Osteoblast (primary cell): ENCODE measurements at regions not wholly inside any gene's neighbourhood (a gene's known extent, or its start where the extent isn't known, plus 50 kb on each side); places are given as distances from the start of the nearest gene placed in this dataset.

Source experiments
- DNase-seq: peaks from one replicate; pipeline ENCODE4 v3.0.0; 2011; ENCODE audit warnings: low spot score, mixed read lengths; ENCODE audit not compliant: insufficient read length; ENCODE audit errors: missing footprints
- H2AFZ ChIP-seq: 2 replicates; pipeline ENCODE4 v1.6.0; 2011; ENCODE audit warnings: mild to moderate bottlenecking, low read length
- H3K27ac ChIP-seq: 2 replicates; pipeline ENCODE4 v1.5.1; 2011; ENCODE audit warnings: mild to moderate bottlenecking, low read depth, low read length, moderate library complexity
- H3K27me3 ChIP-seq: 2 replicates; pipeline ENCODE4 v1.6.0; 2012; ENCODE audit warnings: mild to moderate bottlenecking, control low read depth, inconsistent platforms, low read length, moderate library complexity; ENCODE audit not compliant: insufficient read depth
- H3K36me3 ChIP-seq: 2 replicates; pipeline ENCODE4 v1.5.1; 2011; ENCODE audit warnings: mild to moderate bottlenecking, low read length, control low read depth, moderate library complexity; ENCODE audit not compliant: insufficient read depth
- H3K4me1 ChIP-seq: 2 replicates; pipeline ENCODE4 v1.5.1; 2011; ENCODE audit warnings: mild to moderate bottlenecking, low read length, control low read depth, moderate library complexity; ENCODE audit not compliant: insufficient read depth
- H3K4me2 ChIP-seq: 2 replicates; pipeline ENCODE4 v1.6.0; 2011; ENCODE audit warnings: mild to moderate bottlenecking, low read length; ENCODE audit not compliant: insufficient read depth
- H3K4me3 ChIP-seq: fragments of 200-600 bp; sonication (generic); 3 replicates; pipeline ENCODE4 v1.5.1; 2012; ENCODE audit warnings: mild to moderate bottlenecking, low read length, inconsistent platforms; ENCODE audit not compliant: insufficient read depth
- H3K79me2 ChIP-seq: 2 replicates; pipeline ENCODE4 v1.6.0; 2012; ENCODE audit warnings: mild to moderate bottlenecking, low read length, control low read depth, inconsistent platforms; ENCODE audit not compliant: insufficient read depth
- H3K9me3 ChIP-seq: 2 replicates; pipeline ENCODE4 v1.5.1; 2011; ENCODE audit warnings: low read depth, low read length, control low read depth
- H4K20me1 ChIP-seq: 2 replicates; pipeline ENCODE4 v1.6.0; 2012; ENCODE audit warnings: mild to moderate bottlenecking, low read length, control low read depth; ENCODE audit not compliant: insufficient read depth
- TF ChIP-seq, protein P1 (sequence below): IDR thresholded peaks from 2 replicates; pipeline ENCODE4 v1.5.1; 2011; ENCODE audit warnings: mild to moderate bottlenecking, low read depth, low read length, moderate library complexity; ENCODE audit errors: extremely low read depth

GRCh38 chr6:33875141-33875581, 71.4 kb upstream of the MLN start:
- peaks cover 21% of the 10 kb centered on the region for H3K27me3 ChIP-seq
- no peak overlapping the region for H2AFZ ChIP-seq
- no peaks in the 10 kb centered on the region for H3K4me1 ChIP-seq
- H4K20me1 ChIP-seq = no peaks in the 10 kb centered on the region
- H3K4me2 ChIP-seq = no peak overlapping the region
- H3K27ac ChIP-seq = no peak overlapping the region
- TF ChIP-seq, protein P1, sequence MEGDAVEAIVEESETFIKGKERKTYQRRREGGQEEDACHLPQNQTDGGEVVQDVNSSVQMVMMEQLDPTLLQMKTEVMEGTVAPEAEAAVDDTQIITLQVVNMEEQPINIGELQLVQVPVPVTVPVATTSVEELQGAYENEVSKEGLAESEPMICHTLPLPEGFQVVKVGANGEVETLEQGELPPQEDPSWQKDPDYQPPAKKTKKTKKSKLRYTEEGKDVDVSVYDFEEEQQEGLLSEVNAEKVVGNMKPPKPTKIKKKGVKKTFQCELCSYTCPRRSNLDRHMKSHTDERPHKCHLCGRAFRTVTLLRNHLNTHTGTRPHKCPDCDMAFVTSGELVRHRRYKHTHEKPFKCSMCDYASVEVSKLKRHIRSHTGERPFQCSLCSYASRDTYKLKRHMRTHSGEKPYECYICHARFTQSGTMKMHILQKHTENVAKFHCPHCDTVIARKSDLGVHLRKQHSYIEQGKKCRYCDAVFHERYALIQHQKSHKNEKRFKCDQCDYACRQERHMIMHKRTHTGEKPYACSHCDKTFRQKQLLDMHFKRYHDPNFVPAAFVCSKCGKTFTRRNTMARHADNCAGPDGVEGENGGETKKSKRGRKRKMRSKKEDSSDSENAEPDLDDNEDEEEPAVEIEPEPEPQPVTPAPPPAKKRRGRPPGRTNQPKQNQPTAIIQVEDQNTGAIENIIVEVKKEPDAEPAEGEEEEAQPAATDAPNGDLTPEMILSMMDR = no peak
- no peaks in the 10 kb centered on the region for H3K36me3 ChIP-seq
- no peaks in the 10 kb centered on the region for H3K79me2 ChIP-seq
- H3K4me3 ChIP-seq = no peak overlapping the region
- peak; percentile 52 for DNase-seq
- H3K9me3 ChIP-seq = no peaks in the 10 kb centered on the region

- H3K4me3 ChIP-seq = no peak overlapping the region
- H3K4me2 ChIP-seq = no peak overlapping the region
- H3K27me3 ChIP-seq = peaks cover 21% of the 10 kb centered on the region
- H2AFZ ChIP-seq = no peak overlapping the region
- TF ChIP-seq, protein P1 = no peak
- no peaks in the 10 kb centered on the region for H4K20me1 ChIP-seq
- no peaks in the 10 kb centered on the region for H3K9me3 ChIP-seq
- no peaks in the 10 kb centered on the region for H3K79me2 ChIP-seq
- no peaks in the 10 kb centered on the region for H3K4me1 ChIP-seq
- peak; percentile 51 for DNase-seq
- no peak overlapping the region for H3K27ac ChIP-seq
- no peaks in the 10 kb centered on the region for H3K36me3 ChIP-seq
Observed at GRCh38 chr6:33874136-33874760, 70.4 kb upstream of the MLN start.

- Histone ChIP-seq H3K4me1 (no peaks in the 10 kb centered on the region), H3K36me3 (no peaks in the 10 kb centered on the region), H2AFZ (no peak overlapping the region), H3K27ac (no peak overlapping the region), H3K27me3 (peaks cover 24% of the 10 kb centered on the region), H4K20me1 (no peaks in the 10 kb centered on the region), H3K4me2 (no peak overlapping the region), H3K9me3 (no peaks in the 10 kb centered on the region), H3K4me3 (no peak overlapping the region), H3K79me2 (no peaks in the 10 kb centered on the region)
- peak; percentile 26 for DNase-seq
- TF ChIP-seq, protein P1 = no peak
Observed at GRCh38 chr6:33872761-33873160, 69.0 kb upstream of the MLN start.

GRCh38 chr6:33869826-33870423, 66.1 kb upstream of the MLN start:
- Histone ChIP-seq H3K9me3 (no peaks in the 10 kb centered on the region), H3K79me2 (no peaks in the 10 kb centered on the region), H3K4me1 (no peaks in the 10 kb centered on the region), H3K4me2 (no peak overlapping the region), H3K4me3 (no peak overlapping the region), H4K20me1 (no peaks in the 10 kb centered on the region), H3K27me3 (peaks cover 14% of the 10 kb centered on the region), H3K36me3 (no peaks in the 10 kb centered on the region), H2AFZ (no peak overlapping the region), H3K27ac (no peak overlapping the region)
- DNase-seq = peak; percentile 80
- TF ChIP-seq, protein P1 = no peak
